Anterior cingulate cortex (tissue), 58 donors: ENCODE measurements at regions not wholly inside any gene's neighbourhood (a gene's known extent, or its start where the extent isn't known, plus 50 kb on each side); places are given as distances from the start of the nearest gene placed in this dataset.
A peak's percentile ranks its signal among the peaks of the same experiment; 100 is the strongest.
"Not testable (repeated sequence)": the region's sequence is repeated elsewhere in the genome, so short reads cannot be mapped to it uniquely, and the experiment has no call there.

ENCODE experiments used
- DNase-seq, 58 donors: peaks; one replicate each; lab custom pipeline; 2025; lab: John Stamatoyannopoulos, UW

- DNase-seq: no peak
These were observed 247.9 kb upstream of the SOX9 start for GRCh38 chr17:71872843-71873485.

GRCh38 chr17:71874773-71875172 is 246.0 kb upstream of the SOX9 start:
- not testable (repeated sequence) for DNase-seq

GRCh38 chr17:71878271-71878670 is 242.5 kb upstream of the SOX9 start:
- DNase-seq: no peak

GRCh38 chr17:71878998-71879397 is 241.8 kb upstream of the SOX9 start:
- no peak for DNase-seq

- DNase-seq: no peak
These were observed 239.8 kb upstream of the SOX9 start for GRCh38 chr17:71881041-71881440.

DNA sequence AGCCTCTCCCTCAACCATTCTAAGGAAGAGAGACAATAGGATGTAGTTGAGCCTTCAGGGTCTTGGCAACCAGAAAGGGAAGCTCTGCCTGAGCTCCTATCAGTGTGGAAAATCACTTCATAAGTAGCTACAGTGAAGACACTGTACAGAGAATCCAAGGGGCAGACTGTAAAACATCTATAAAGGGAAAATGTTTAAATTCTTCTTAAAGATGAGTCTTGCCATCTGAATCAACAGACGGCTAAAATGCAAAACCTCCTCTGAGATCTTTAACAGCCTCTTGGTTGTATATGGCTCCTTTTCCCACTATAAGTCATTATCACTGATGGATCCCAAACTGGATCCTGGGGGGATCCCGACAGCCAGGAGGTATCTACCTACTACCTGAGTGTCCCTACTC is 239.2 kb upstream of the SOX9 start:
- no peak for DNase-seq

- no peak for DNase-seq
These were observed 237.6 kb upstream of the SOX9 start for GRCh38 chr17:71883258-71883657.

- DNase-seq: no peak
These were observed 237.0 kb upstream of the SOX9 start for GRCh38 chr17:71883845-71884244.

- no peak for DNase-seq
These were observed 235.2 kb upstream of the SOX9 start for GRCh38 chr17:71885662-71886061.

DNA sequence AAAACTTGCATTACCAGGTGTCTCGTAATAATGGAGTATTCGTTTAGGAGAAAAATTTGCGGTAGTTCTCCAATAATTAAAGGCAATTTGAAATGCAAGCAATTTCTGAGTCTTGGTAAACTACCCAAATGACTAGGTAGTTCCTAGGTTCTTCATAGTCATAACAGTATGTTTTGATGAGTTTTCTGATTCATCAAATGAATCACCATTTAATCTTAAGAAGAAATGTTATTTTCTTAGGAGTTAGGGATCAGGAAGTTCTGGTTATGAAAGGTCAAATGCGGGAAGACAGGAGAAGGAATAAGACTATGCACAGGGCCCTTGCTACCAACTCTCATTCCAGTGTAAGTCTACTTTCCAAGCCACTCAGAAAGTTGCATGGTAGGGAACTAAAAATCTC is 221.5 kb upstream of the SOX9 start:
- no peak for DNase-seq

DNA sequence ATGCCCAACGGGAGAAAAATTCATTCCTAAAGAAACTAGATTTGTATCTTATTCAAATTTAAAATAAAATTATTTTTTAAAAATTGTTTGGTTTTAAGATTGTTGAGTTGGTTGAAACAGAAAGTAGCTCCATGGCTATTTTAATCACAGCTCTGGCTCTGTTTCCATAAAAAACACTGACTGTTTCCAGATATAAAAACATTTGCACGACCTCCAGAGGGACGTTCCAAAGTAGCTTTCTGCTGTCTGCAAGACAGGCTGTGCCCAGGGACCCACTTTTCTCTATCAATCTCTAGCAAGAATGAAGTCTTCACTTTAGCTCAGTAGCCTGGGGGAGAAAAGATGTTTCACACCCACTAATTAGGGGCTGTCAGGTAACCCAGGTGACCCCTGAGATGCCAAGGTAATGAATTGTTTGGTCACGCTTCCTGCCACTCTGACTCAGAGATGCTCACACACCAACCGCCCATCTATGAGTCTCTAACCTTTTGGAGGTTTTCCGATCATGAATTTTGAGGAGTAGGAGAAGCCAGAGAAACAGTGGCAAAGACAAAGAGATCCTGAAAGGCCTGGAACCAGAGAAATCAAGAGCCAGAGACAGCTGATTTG is 220.1 kb upstream of the SOX9 start:
- DNase-seq: no peak

DNA sequence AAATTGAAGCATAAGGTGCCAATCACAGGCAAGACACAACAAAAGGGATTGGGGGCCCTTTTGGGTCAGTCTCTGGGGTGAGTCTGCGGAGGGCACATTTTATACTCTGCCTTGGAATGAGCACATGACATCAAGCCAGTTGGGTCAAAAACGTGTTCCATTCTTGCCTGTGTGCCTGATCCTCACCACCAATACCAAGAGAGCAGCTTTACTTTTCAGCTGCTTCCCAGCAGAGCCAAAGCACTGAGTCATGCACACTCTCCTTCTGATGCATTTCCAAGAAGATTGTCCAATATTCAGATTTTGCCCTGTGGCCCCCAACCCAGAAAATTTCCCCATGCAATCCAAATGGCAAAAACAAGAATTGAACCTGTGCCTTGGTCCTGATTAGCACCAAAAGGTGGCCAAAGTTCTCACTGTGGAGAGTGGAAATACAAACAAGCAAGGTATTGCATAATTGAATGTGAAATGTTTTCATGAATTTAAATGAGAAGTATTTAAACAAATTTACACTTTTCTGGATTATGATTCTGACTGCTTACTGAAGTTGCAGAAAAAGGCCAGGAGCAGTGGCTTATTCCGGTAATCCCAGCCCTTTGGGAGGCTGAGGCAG is 217.8 kb upstream of the SOX9 start:
- peak in 3 of 58 donors; percentile 4 to 6 (median 5) for DNase-seq

DNA sequence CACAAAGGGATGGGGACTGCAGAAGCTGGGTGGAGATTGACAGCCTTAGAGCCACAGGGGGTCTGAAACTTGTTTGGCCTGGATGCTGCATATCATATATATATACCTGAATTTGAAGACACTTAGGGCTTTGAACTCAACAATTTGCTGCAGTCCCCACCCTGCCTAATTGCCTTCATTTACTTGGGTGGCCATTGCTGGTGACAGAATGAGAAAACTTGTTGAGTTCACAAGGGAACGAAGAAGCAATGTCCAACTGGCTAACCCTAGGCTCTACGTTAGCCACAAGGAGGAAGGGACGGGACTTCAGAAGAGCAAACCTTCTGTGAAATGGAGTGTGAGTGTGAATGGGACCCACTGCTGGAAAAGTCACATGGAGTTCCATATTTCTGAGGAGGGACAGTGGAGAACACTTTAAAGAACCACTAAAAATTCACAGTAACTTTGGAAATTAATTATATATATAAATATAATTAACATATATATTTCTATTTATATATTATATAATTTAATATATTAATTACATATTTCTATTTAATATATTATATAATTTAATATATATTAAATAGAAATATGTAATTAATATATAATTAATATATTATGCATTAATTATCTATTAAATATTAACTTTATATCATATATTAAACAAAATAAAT is 215.3 kb upstream of the SOX9 start:
- DNase-seq: no peak

DNA sequence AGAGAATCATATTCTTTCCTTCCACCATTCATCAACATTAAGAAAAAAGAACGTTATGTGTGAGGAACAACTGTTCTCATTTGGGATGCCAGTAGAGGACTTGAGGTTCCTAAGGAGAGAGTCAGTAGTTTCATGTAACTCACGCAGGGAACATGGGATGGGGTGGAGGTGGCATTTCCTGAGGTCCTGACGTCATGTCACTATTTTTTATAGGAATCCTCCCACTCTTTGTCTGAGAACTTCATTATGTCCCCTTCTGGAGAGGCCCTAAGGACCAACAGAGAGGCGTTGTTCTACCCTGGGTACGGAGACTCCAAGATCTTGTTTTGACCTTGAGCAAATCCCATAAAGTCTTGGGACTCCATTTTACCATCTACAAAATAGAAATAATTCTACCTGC is 211.7 kb upstream of the SOX9 start:
- no peak for DNase-seq

DNA sequence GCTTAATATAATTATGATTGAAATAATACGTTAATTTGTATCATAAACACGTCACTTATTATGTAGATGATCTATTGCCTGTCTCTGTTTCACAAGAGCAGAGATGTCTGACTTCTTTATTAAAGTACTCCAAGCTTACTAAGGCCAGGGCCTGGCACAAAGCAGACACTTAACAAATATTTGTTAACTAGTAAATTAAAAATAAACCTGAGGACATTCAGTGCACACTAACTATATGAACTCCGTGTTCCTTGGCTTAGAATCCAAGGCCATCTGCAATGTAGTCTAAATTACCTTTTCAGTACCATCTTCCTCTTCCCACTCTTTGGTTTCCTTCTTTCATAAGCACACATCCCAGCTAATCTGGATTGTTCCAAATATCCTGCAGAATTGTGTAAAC is 210.8 kb upstream of the SOX9 start:
- no peak for DNase-seq

- DNase-seq: no peak
These were observed 206.8 kb upstream of the SOX9 start for GRCh38 chr17:71914042-71914441.

- DNase-seq: no peak
These were observed 206.0 kb upstream of the SOX9 start for GRCh38 chr17:71914812-71915211.

GRCh38 chr17:71917715-71918114 is 203.1 kb upstream of the SOX9 start:
- DNase-seq: no peak

- DNase-seq: peak in 3 of 58 donors; percentile 2 to 11 (median 8)
These were observed 201.6 kb upstream of the SOX9 start for GRCh38 chr17:71919186-71919585.

DNA sequence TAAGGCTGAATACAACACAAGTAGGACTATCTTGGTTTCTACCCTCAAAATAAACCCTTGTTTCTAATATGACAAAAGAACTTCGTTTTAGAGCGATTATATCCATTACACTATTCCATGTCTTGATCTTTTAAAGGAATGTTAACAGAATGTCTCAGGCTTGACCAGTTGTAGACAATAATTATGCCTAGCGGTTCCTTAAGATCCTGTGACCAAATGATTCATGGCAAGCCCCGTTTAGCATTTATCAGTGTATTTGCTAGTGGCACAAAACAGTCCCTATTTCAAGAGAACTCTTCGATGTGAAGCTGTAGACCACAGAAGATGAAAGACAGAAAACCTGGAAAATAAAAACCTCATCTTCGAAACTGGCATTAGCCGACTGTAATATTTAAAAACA is 200.9 kb upstream of the SOX9 start:
- no peak for DNase-seq

- no peak for DNase-seq
These were observed 199.0 kb upstream of the SOX9 start for GRCh38 chr17:71921796-71922195.

DNA sequence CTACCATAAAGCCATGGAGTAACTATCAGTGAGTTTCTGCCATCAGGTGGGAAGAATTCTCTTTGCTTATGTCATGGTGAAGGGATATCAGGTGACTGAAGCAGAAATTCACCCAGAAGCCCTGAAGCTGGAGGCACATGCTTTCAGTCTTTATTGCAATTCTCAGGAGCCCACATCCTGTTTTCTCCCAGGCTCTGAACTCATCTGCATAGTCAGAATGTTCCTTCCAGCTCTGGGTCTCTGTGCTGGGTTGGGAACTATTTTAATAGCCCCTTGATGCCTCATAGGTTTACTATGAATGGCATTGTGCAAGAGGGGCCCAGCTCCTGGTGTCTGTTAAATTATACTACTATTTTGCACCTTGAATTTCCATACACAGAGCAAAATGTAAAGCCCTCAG is 198.4 kb upstream of the SOX9 start:
- DNase-seq: no peak
